DND-41 (cell line): ENCODE measurements at regions not wholly inside any gene's neighbourhood (a gene's known extent, or its start where the extent isn't known, plus 50 kb on each side); places are given as distances from the start of the nearest gene placed in this dataset.

ENCODE experiments used
- ATAC-seq: fragments of 200-7000 bp; cut with Tn5 transposase; 3 replicates; pipeline ENCODE4 v1.9.1; 2021; ENCODE audit warnings: low read depth; ENCODE audit not compliant: insufficient read depth
- DNase-seq: peaks from one replicate; pipeline ENCODE4 v3.0.0-alpha.2; 2020
- H2AFZ ChIP-seq: 2 replicates; pipeline ENCODE4 v1.6.0; 2012; ENCODE audit warnings: low read depth, low read length
- H3K27ac ChIP-seq: 2 replicates; pipeline ENCODE4 v1.5.1; 2012; ENCODE audit warnings: low read length, inconsistent platforms
- H3K27me3 ChIP-seq: fragments of 200-600 bp; sonication (generic); 2 replicates; pipeline ENCODE4 v1.6.0; 2012; ENCODE audit warnings: low read length, mild to moderate bottlenecking, inconsistent platforms; ENCODE audit not compliant: insufficient read depth, poor library complexity
- H3K36me3 ChIP-seq: 2 replicates; pipeline ENCODE4 v1.5.1; 2012; ENCODE audit warnings: low read length, inconsistent platforms; ENCODE audit not compliant: insufficient read depth
- H3K4me1 ChIP-seq: 2 replicates; pipeline ENCODE4 v1.5.1; 2012; ENCODE audit warnings: mild to moderate bottlenecking, low read length; ENCODE audit not compliant: insufficient read depth
- H3K4me2 ChIP-seq: 2 replicates; pipeline ENCODE4 v1.6.0; 2012; ENCODE audit warnings: mild to moderate bottlenecking, moderate library complexity, low read length, inconsistent platforms; ENCODE audit not compliant: insufficient read depth
- H3K4me3 ChIP-seq, 2 experiments: fragments of 200-600 bp in 1 of 2; shearing (Covaris generic) in 1 of 2; 2 replicates each; pipeline ENCODE4 v1.5.1; 2012 to 2016; ENCODE audit warnings: inconsistent platforms in 2 of 2, low read length in 2 of 2, mild to moderate bottlenecking in 2 of 2, low read depth in 1 of 2, moderate library complexity in 1 of 2
- H3K79me2 ChIP-seq: 2 replicates; pipeline ENCODE4 v1.6.0; 2012; ENCODE audit warnings: low read length, inconsistent platforms; ENCODE audit not compliant: insufficient read depth
- H3K9ac ChIP-seq: 2 replicates; pipeline ENCODE4 v1.6.0; 2012; ENCODE audit warnings: low read depth, mild to moderate bottlenecking, inconsistent platforms, low read length, moderate library complexity
- H3K9me3 ChIP-seq: 2 replicates; pipeline ENCODE4 v1.5.1; 2012; ENCODE audit warnings: low read length, moderate library complexity, mild to moderate bottlenecking, inconsistent platforms; ENCODE audit not compliant: insufficient read depth, severe bottlenecking
- H4K20me1 ChIP-seq: 2 replicates; pipeline ENCODE4 v1.6.0; 2012; ENCODE audit warnings: low read length; ENCODE audit not compliant: insufficient read depth
- EZH2 ChIP-seq: IDR thresholded peaks from 3 replicates; pipeline ENCODE4 v1.6.1; 2012; ENCODE audit warnings: borderline replicate concordance, low read depth, mild to moderate bottlenecking, moderate library complexity, low read length, inconsistent platforms; ENCODE audit not compliant: severe bottlenecking
- TF ChIP-seq, protein P1 (sequence below): IDR thresholded peaks from 2 replicates; pipeline ENCODE4 v1.5.1; 2012; ENCODE audit warnings: borderline replicate concordance, low read length, moderate library complexity, mild to moderate bottlenecking; ENCODE audit not compliant: poor library complexity, severe bottlenecking; ENCODE audit errors: extremely low read depth

GRCh38 chr2:56473524-56473923 is 289.7 kb downstream of the CCDC85A start:
- no peak overlapping the region for H3K9ac ChIP-seq
- H3K9me3 ChIP-seq = no peaks in the 10 kb centered on the region
- H3K79me2 ChIP-seq = no peaks in the 10 kb centered on the region
- H3K27ac ChIP-seq = no peak overlapping the region
- H3K36me3 ChIP-seq = no peaks in the 10 kb centered on the region
- DNase-seq (no peak), ATAC-seq (no peak)
- no peaks in the 10 kb centered on the region for H4K20me1 ChIP-seq
- H3K4me1 ChIP-seq = no peaks in the 10 kb centered on the region
- H3K4me3 ChIP-seq = no peak overlapping the region
- H3K4me2 ChIP-seq = no peak overlapping the region
- TF ChIP-seq EZH2 = no peak
- TF ChIP-seq, protein P1, sequence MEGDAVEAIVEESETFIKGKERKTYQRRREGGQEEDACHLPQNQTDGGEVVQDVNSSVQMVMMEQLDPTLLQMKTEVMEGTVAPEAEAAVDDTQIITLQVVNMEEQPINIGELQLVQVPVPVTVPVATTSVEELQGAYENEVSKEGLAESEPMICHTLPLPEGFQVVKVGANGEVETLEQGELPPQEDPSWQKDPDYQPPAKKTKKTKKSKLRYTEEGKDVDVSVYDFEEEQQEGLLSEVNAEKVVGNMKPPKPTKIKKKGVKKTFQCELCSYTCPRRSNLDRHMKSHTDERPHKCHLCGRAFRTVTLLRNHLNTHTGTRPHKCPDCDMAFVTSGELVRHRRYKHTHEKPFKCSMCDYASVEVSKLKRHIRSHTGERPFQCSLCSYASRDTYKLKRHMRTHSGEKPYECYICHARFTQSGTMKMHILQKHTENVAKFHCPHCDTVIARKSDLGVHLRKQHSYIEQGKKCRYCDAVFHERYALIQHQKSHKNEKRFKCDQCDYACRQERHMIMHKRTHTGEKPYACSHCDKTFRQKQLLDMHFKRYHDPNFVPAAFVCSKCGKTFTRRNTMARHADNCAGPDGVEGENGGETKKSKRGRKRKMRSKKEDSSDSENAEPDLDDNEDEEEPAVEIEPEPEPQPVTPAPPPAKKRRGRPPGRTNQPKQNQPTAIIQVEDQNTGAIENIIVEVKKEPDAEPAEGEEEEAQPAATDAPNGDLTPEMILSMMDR = no peak
- no peak overlapping the region for H2AFZ ChIP-seq
- H3K27me3 ChIP-seq = no peaks in the 10 kb centered on the region

- Histone ChIP-seq H3K4me3 (no peak overlapping the region), H3K27ac (no peak overlapping the region), H3K9me3 (no peaks in the 10 kb centered on the region), H3K27me3 (no peaks in the 10 kb centered on the region), H3K4me1 (no peaks in the 10 kb centered on the region), H4K20me1 (no peaks in the 10 kb centered on the region), H3K79me2 (no peaks in the 10 kb centered on the region), H3K4me2 (no peak overlapping the region), H3K9ac (no peak overlapping the region), H3K36me3 (no peaks in the 10 kb centered on the region), H2AFZ (no peak overlapping the region)
- DNase-seq (no peak), ATAC-seq (no peak)
- no peak for TF ChIP-seq EZH2
- TF ChIP-seq, protein P1 = no peak
Measured at GRCh38 chr2:56474412-56475158, 290.8 kb downstream of the CCDC85A start.

- Histone ChIP-seq H3K36me3 (no peaks in the 10 kb centered on the region), H3K4me3 (no peak overlapping the region), H3K9ac (no peak overlapping the region), H3K4me1 (no peaks in the 10 kb centered on the region), H3K27me3 (no peaks in the 10 kb centered on the region), H3K27ac (no peak overlapping the region), H3K4me2 (no peak overlapping the region), H4K20me1 (no peaks in the 10 kb centered on the region), H2AFZ (no peak overlapping the region), H3K9me3 (no peaks in the 10 kb centered on the region), H3K79me2 (no peaks in the 10 kb centered on the region)
- TF ChIP-seq, protein P1 = no peak
- no peak for TF ChIP-seq EZH2
- DNase-seq (no peak), ATAC-seq (no peak)
Measured at GRCh38 chr2:56475191-56475590, 291.4 kb downstream of the CCDC85A start.
